22Rv1 (cell line): ENCODE measurements at regions not wholly inside any gene's neighbourhood (a gene's known extent, or its start where the extent isn't known, plus 50 kb on each side); places are given as distances from the start of the nearest gene placed in this dataset.

Experiments used
- H3K27ac ChIP-seq: fragments of 450-650 bp; 2 replicates; pipeline ENCODE4 v1.5.1; 2017
- CTCF ChIP-seq: fragments of 450-650 bp; IDR thresholded peaks from 2 replicates; pipeline ENCODE4 v1.5.1; 2017; ENCODE audit warnings: mild to moderate bottlenecking
- ZFX ChIP-seq: fragments of 450-650 bp; IDR thresholded peaks from 2 replicates; pipeline ENCODE4 v1.6.1; 2017; ENCODE audit warnings: antibody characterized with exemption, borderline replicate concordance

- TF ChIP-seq CTCF (no peak), ZFX (no peak)
- H3K27ac ChIP-seq, result no peak overlapping the region
Observed at GRCh38 chr11:122311216-122311755, 195.3 kb upstream of the BLID start.

- no peak for TF ChIP-seq ZFX
- no peak overlapping the region for H3K27ac ChIP-seq
Observed at GRCh38 chr11:122310766-122311165, 194.8 kb upstream of the BLID start.

GRCh38 chr11:122309262-122309925 lies 193.4 kb upstream of the BLID start:
- no peak for TF ChIP-seq ZFX
- TF ChIP-seq CTCF, result no peak
- H3K27ac ChIP-seq, result no peak overlapping the region

- no peak for TF ChIP-seq CTCF
- TF ChIP-seq ZFX, result no peak
- no peak overlapping the region for H3K27ac ChIP-seq
Observed at GRCh38 chr11:122308226-122308625, 192.2 kb upstream of the BLID start.

GRCh38 chr11:122307476-122308035 lies 191.5 kb upstream of the BLID start:
- TF ChIP-seq ZFX (no peak), CTCF (no peak)
- no peak overlapping the region for H3K27ac ChIP-seq

GRCh38 chr11:122306831-122307391 lies 190.9 kb upstream of the BLID start:
- H3K27ac ChIP-seq, result no peak overlapping the region
- TF ChIP-seq ZFX (no peak), CTCF (no peak)

GRCh38 chr11:122305426-122306320 lies 189.7 kb upstream of the BLID start:
- H3K27ac ChIP-seq, result no peak overlapping the region
- TF ChIP-seq ZFX, result no peak
- TF ChIP-seq CTCF, result no peak
